BJ (cell line): ENCODE measurements at regions not wholly inside any gene's neighbourhood (a gene's known extent, or its start where the extent isn't known, plus 50 kb on each side); places are given as distances from the start of the nearest gene placed in this dataset.

Experiments
- CTCF ChIA-PET: fragments of 350-600 bp; formaldehyde crosslinking; extraction: SDS; loops from one replicate; lab custom pipeline; 2021; ENCODE audit warnings: antibody characterized with exemption, inconsistent platforms; lab: Yijun Ruan, JAX
- POLR2A ChIA-PET: fragments of 300-600 bp; sonication (Branson Sonifier 250); formaldehyde crosslinking; extraction: SDS; loops from one replicate; lab custom pipeline; 2021; ENCODE audit warnings: antibody characterized with exemption; lab: Charles Lee
- DNase-seq: peaks from one replicate; pipeline ENCODE4 v3.0.0-alpha.2; 2011; ENCODE audit warnings: low read depth
- H3K27me3 ChIP-seq: 2 replicates; pipeline ENCODE4 v1.6.0; 2011; ENCODE audit warnings: low read length; ENCODE audit not compliant: control insufficient read depth, insufficient read depth
- H3K36me3 ChIP-seq: 2 replicates; pipeline ENCODE4 v1.5.1; 2011; ENCODE audit warnings: low read length; ENCODE audit not compliant: control insufficient read depth, insufficient read depth
- H3K4me3 ChIP-seq: 2 replicates; pipeline ENCODE4 v1.5.1; 2011; ENCODE audit warnings: low read depth, mild to moderate bottlenecking, control low read depth, low read length
- TF ChIP-seq, protein P1 (sequence below): IDR thresholded peaks from 2 replicates; pipeline ENCODE4 v1.5.1; 2011; ENCODE audit warnings: low read depth, mild to moderate bottlenecking, control low read depth, inconsistent platforms, low read length, moderate library complexity; ENCODE audit not compliant: insufficient read depth

DNA sequence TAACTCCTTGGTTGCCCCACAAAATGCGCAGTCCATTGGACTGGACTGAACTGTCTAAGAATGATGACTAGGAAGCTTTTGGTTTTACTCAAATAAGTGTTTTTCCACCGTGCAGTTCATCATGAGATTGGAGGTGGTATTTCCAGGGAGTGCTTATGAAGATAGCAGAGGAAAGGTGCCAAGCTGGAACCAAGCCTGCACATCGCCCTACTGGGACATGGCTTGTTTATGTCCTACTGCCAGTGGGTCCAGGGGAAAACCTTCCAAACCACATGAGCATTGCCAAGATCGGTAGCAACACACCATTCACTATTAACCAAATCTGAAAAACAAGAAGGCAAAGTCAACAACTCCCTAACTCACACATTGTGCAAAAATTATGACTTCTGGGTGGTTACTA, 54.7 kb upstream of the DSCAM start:
- H3K27me3 ChIP-seq: no peaks in the 10 kb centered on the region
- CTCF ChIA-PET: no interaction called here
- POLR2A ChIA-PET: no interaction called here
- no peaks in the 10 kb centered on the region for H3K36me3 ChIP-seq
- no peak overlapping the region for H3K4me3 ChIP-seq
- TF ChIP-seq, protein P1, sequence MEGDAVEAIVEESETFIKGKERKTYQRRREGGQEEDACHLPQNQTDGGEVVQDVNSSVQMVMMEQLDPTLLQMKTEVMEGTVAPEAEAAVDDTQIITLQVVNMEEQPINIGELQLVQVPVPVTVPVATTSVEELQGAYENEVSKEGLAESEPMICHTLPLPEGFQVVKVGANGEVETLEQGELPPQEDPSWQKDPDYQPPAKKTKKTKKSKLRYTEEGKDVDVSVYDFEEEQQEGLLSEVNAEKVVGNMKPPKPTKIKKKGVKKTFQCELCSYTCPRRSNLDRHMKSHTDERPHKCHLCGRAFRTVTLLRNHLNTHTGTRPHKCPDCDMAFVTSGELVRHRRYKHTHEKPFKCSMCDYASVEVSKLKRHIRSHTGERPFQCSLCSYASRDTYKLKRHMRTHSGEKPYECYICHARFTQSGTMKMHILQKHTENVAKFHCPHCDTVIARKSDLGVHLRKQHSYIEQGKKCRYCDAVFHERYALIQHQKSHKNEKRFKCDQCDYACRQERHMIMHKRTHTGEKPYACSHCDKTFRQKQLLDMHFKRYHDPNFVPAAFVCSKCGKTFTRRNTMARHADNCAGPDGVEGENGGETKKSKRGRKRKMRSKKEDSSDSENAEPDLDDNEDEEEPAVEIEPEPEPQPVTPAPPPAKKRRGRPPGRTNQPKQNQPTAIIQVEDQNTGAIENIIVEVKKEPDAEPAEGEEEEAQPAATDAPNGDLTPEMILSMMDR: no peak
- no peak for DNase-seq

DNA sequence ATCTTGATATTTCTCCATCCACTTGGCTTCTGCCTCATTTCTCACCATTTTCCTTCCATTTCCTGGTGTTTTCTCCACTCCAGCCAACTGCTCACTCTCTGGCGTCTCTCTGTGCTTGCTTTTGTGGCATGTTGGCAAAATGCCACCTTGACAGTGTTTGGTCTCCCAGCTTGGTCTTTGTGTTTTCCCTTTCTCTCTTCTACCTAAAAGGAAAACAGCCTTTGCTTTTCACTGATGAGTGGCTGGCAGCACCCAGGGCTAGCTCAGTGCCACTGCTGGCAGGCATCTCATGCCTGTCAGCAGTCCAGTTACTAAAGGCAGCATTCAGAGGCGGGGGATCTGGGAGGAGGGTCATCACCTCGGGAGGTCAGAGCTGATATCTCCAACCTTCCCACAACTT, 55.3 kb upstream of the DSCAM start:
- CTCF ChIA-PET: no interaction called here
- Histone ChIP-seq H3K4me3 (no peak overlapping the region), H3K27me3 (no peaks in the 10 kb centered on the region), H3K36me3 (no peaks in the 10 kb centered on the region)
- TF ChIP-seq, protein P1: no peak
- no peak for DNase-seq
- POLR2A ChIA-PET: no interaction called here

DNA sequence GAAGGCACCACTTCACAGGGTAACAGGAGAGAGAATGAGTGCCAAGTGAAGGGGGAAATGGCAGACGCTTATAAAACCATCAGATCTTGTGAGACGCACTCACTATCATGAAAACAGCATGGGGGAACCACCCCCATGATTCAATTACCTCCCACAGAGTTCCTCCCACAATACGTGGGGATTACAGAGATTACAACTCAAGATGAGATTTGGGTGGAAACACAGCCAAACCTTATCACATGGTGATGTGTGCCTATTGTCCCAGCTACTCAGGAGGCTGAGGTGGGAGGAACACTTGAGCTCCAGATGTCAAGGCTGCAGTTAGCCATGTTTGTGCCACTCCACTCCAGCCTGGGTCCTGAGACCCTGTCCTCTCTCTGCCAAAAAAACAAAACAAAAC, 56.0 kb upstream of the DSCAM start:
- TF ChIP-seq, protein P1: no peak
- Histone ChIP-seq H3K4me3 (no peak overlapping the region), H3K27me3 (no peaks in the 10 kb centered on the region), H3K36me3 (no peaks in the 10 kb centered on the region)
- CTCF ChIA-PET: interaction anchor here (0.6 kb wide), 1 partner anchor 354 kb away, joined by 3 read pairs; no protein-coding TSS in a partner anchor
- POLR2A ChIA-PET: no interaction called here
- DNase-seq: no peak

DNA sequence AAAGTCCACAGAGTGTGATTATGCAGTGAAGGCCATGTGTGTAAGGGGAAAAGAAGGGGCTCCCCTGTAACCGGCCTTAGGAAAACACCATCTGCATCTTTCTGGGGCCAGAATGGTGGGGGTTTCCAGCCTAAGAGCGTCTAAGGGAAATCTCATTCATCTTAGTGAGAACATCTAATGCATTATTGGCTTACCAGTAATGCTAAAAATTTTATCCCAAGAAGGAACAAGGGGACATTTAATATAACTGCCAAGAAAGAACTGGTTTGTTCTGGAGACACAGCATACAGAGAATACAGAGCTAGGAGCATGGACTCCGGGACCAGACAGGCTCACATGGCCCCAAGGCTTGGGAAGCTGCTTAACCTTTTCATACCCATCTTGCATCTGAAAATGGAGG, 58.3 kb upstream of the DSCAM start:
- ChIA-PET CTCF (no interaction called here), POLR2A (no interaction called here)
- H3K36me3 ChIP-seq: no peaks in the 10 kb centered on the region
- DNase-seq: no peak
- TF ChIP-seq, protein P1: no peak
- no peaks in the 10 kb centered on the region for H3K27me3 ChIP-seq
- H3K4me3 ChIP-seq: no peak overlapping the region

DNA sequence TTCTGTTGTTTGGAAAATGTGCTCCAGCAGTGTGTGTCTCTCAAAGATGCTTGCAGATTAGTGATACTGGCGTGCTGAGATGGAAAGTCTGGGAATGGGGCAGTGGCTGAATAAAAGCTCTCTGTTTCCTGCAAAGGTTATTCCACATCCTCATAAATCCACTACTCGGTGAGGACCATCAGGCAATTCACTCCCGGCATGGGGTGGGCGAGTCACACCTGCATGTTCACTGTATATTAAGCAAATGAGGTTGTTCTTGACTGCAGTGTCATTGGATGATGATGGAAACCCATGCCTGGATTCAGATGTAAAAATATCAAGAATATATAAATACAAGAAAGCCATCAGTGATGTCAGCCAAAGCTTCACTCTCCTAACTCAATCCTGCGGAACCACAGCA, 65.4 kb upstream of the DSCAM start:
- Histone ChIP-seq H3K27me3 (no peaks in the 10 kb centered on the region), H3K4me3 (no peak overlapping the region), H3K36me3 (no peaks in the 10 kb centered on the region)
- ChIA-PET POLR2A (no interaction called here), CTCF (no interaction called here)
- no peak for DNase-seq
- TF ChIP-seq, protein P1: no peak
